GM21529 (cell line): ENCODE measurements at regions not wholly inside any gene's neighbourhood (a gene's known extent, or its start where the extent isn't known, plus 50 kb on each side); places are given as distances from the start of the nearest gene placed in this dataset.

Source experiments
- ATAC-seq: cut with Tn5 transposase; IDR thresholded peaks from one replicate; pipeline ENCODE4 v1.9.1; 2021; ENCODE audit not compliant: unreplicated experiment

GRCh38 chr14:53683229-53683628 is 273.4 kb downstream of the BMP4 start:
- ATAC-seq: no peak

DNA sequence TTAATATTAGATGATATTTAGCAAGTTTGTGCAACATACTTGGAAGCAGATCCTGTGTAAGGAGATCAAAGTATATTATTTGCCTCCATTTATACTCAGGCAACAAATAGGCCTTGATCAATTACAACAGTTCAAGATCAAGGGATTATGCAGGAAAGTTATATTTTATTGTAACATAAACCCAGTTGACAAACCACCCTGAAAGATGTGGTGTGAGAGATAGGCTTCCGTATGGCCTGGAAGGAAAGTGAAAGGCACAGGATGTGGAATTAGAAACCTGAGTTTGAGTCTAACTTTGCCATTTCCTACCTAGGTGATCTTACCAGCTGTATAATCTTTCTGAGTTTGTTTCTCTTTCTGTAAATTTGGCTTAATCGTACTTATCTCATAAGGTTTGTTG is 284.1 kb downstream of the BMP4 start:
- ATAC-seq: no peak

DNA sequence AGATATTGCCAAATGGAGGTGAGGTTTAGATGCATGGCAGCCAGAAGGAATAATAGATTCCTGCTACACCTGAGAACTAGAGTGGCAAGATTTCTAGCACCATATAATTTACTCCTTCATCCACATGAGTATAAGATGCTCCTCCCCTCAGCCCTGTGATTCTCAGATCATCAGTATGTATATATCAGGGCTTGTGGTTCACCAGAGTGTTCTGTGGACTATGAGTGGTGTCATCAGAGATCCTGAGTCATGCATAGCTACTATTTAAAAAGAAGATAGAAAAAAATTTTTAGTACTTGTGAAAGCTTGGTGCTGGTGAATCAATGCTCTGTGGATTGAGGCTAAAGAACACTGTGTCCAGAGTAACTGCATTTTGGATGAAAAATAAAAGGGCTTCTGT is 285.9 kb downstream of the BMP4 start:
- ATAC-seq: no peak

- no peak for ATAC-seq
Measured at GRCh38 chr14:53668897-53669296, 287.7 kb downstream of the BMP4 start.

DNA sequence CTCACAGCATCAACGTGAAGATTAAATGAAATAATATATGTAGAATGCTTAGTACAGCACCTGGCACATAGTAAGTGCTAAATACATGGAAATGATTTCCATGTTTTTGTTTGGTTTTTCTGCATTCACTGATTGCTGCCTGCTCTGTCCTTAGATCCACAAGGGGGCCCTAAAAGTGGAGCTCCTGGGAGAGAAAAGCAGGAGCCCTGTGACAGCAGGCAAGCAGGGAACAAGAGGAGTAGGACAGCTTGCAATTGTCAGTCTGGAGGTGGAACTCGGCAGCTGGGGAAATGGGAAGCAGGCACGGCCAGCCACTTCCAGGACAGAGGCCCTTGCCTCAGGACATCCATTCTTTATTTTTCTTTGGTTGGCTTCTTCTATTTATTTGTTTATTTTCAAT is 292.9 kb downstream of the BMP4 start:
- no peak for ATAC-seq

GRCh38 chr14:53655080-53655785 is 301.4 kb downstream of the BMP4 start:
- peak; percentile 73 for ATAC-seq

- no peak for ATAC-seq
Measured at GRCh38 chr14:53652068-53652467, 304.6 kb downstream of the BMP4 start.

- no peak for ATAC-seq
Measured at GRCh38 chr14:53651096-53651740, 305.4 kb downstream of the BMP4 start.

GRCh38 chr14:53646925-53647324 is 309.7 kb downstream of the BMP4 start:
- no peak for ATAC-seq

DNA sequence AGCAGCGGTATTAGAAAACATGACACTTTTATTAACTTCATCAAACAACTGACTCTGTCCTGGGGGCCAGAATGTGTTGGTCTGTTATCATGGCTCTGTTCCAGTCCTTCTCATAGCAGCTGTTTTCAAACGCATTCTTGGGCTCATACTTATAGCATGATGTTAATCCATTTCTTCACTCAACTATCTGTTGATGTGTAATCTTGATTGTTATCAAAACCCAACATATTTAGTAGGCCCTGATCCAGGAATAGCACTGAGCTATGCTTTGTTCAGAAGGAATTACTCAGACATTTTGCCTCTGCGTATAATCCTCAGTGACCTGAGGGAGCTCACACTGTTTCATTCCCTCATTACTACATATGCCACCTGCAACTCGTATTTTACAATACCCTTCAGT is 315.9 kb downstream of the BMP4 start:
- no peak for ATAC-seq

GRCh38 chr14:53638966-53639365 is 317.7 kb downstream of the BMP4 start:
- ATAC-seq: no peak

- no peak for ATAC-seq
Measured at GRCh38 chr14:53634793-53635192, 321.8 kb downstream of the BMP4 start.

DNA sequence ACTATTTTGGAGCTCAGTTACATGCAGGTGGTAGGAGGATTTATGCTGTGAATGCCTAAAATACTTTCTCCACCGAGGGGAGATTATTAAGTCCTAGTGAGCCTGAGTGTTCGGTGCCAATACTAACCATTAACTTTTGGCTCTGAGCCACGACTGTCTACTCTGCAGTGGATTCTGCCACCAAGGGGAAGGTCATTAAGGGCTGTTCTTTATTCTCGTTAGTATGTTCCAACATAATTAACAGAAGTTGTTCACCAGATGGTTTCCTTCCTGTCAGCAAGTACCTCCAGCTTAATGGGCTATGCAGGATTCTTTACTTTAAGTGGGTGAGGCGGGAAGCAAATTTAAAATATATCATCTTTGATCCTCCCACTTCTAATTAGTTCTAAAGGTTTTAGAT is 326.3 kb downstream of the BMP4 start:
- ATAC-seq: no peak

DNA sequence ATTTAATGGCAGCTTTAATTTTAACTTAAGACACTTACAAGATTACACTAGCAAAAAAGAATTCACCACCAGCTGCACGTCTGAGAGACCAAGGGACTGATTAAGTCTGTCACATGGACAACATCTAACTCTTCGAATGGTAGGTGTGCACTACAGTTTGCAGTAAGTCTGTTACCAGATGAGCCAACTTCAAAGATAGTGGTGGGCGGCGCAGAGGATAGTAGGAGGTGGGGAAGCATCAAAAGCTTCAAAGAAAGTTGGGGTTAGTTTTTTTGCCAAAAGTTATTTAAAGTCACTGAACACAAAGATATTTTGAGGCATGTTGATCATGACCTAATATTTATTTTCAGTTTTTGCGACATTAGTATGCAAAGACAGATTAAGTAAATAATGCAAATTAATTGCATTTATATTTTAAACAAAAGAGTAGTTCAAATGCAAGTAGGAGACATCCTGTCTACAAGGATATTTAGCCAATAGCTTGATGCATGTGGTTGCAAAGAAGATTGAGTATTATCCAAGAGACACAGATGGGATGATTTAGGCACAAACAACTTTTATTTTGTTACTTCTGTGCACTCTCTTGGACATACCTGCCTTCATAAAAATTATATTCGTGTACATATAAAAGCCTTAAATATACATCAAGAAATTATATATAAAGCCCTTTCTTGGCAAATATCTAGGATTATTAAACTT is 327.7 kb downstream of the BMP4 start:
- no peak for ATAC-seq

- ATAC-seq: no peak
Measured at GRCh38 chr14:53628261-53628660, 328.4 kb downstream of the BMP4 start.

- no peak for ATAC-seq
Measured at GRCh38 chr14:53626761-53627160, 329.9 kb downstream of the BMP4 start.

- ATAC-seq: no peak
Measured at GRCh38 chr14:53622447-53622846, 334.2 kb downstream of the BMP4 start.

- no peak for ATAC-seq
Measured at GRCh38 chr14:53621921-53622320, 334.7 kb downstream of the BMP4 start.

DNA sequence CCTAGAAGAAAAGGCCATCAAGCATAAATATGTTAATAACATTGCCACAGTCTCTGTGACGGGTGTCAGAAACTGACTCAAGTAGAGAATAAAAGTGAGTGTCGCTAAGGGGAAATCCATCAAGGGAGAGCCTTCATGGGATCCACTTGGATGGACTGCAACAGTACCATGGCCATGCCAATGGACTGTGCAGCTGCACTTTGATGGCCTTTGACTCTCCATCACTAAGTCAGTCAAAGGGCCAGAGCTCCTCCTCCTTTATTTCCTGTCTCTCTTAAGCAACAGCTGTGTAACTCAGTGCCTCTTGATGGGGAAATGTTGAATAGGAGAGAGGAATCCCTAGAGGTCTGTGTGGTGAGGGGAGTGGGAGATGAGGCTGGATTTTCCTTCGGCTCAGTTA is 335.2 kb downstream of the BMP4 start:
- peak; percentile 70 for ATAC-seq

- ATAC-seq: peak; percentile 24
Measured at GRCh38 chr14:53620890-53621289, 335.7 kb downstream of the BMP4 start.

DNA sequence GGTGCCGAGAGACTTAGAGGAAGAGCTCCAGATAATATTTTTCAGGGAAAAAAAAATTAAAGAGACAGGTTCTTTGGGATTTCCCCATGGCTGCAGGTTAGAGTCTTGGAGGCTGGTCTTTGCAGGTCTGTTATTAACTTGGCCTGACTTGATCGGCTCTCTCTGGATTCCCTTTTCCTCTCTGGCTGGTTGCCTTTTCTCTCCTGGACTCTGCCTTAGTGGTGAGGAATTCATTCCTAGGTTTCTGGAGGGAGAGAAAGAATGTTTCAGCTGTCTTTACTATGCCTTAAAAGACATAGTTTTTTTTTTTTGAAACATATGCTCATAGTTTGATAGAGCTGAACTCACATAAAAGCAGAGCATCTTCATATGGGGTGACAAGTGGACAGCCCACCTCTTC is 336.3 kb downstream of the BMP4 start:
- no peak for ATAC-seq

GRCh38 chr14:53619691-53620231 is 336.9 kb downstream of the BMP4 start:
- ATAC-seq: no peak
